ENCODE measurements at regions not wholly inside any gene's neighbourhood (a gene's known extent, or its start where the extent isn't known, plus 50 kb on each side); places are given as distances from the start of the nearest gene placed in this dataset.

DNA sequence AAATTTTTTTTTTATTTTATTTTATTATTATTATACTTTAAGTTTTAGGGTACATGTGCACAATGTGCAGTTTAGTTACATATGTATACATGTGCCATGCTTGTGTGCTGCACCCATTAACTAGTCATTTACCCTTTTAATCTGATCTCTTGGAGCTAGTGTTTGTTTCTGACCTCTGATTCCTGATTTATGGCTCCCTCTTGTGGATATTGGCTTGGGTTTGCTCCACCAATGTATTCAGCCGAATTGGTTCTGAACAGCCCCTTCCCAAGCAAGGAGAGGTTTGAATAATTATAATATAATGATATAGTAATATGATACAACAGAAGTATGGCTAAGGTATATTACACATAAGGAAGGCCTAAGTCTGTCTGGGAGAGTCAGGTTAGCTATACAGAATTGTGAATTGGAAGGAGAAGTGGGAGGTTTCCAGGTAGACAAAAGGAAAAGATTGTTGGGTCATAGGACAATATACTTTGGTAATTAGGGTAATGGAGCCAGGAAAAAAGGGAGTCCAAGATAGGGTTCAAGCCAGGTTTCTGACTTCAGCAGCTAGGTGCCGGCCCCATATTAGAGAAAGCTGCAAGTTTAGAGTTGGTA lies 53.1 kb upstream of the HMCN1 start:
- TF ChIP-seq, protein P1, sequence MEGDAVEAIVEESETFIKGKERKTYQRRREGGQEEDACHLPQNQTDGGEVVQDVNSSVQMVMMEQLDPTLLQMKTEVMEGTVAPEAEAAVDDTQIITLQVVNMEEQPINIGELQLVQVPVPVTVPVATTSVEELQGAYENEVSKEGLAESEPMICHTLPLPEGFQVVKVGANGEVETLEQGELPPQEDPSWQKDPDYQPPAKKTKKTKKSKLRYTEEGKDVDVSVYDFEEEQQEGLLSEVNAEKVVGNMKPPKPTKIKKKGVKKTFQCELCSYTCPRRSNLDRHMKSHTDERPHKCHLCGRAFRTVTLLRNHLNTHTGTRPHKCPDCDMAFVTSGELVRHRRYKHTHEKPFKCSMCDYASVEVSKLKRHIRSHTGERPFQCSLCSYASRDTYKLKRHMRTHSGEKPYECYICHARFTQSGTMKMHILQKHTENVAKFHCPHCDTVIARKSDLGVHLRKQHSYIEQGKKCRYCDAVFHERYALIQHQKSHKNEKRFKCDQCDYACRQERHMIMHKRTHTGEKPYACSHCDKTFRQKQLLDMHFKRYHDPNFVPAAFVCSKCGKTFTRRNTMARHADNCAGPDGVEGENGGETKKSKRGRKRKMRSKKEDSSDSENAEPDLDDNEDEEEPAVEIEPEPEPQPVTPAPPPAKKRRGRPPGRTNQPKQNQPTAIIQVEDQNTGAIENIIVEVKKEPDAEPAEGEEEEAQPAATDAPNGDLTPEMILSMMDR (IDR thresholded peaks at IDR 0.05; ENCODE audit: insufficient read depth, low read length), result peak; percentile 12
- TF ChIP-seq GABPA (IDR thresholded peaks at IDR 0.05; ENCODE audit: low read depth), result no peak

Measured in HL-60 (cell line).